ENCODE measurements at regions not wholly inside any gene's neighbourhood (a gene's known extent, or its start where the extent isn't known, plus 50 kb on each side); places are given as distances from the start of the nearest gene placed in this dataset.

- H3K4ac ChIP-seq (replicated peaks; ENCODE audit: insufficient read length, low read depth, low read length), result no peak overlapping the region
- WGBS, 2 experiments (ENCODE audit: extremely low coverage in 1 of 2, insufficient coverage in 1 of 2, insufficient read length in 1 of 2, insufficient replicate concordance in 2 of 2, low coverage in 1 of 2, low lambda C conversion rate in 2 of 2, missing lambda C conversion rate in 1 of 2), result 94% methylated on average over 1 of the region's 1 CpG; no CpG with 5 or more reads in 1 of the 2 experiments
- DNase-seq (ENCODE audit: low read depth in 1 of 2, low spot score in 2 of 2), result no peak
- no peaks in the 10 kb centered on the region for H3K23me2 ChIP-seq (ENCODE audit: low read depth, low read length)
- no peak overlapping the region for H2AFZ ChIP-seq (ENCODE audit: low read length)
- H3K14ac ChIP-seq (ENCODE audit: insufficient read length), result no peak overlapping the region
- no peak overlapping the region for H2BK12ac ChIP-seq (ENCODE audit: low read depth, low read length)
- no peak overlapping the region for H3K18ac ChIP-seq (ENCODE audit: extremely low read depth, low read length)
- no peaks in the 10 kb centered on the region for H3K9me3 ChIP-seq (ENCODE audit: insufficient read depth in 2 of 2, low read depth in 1 of 2, low read length in 1 of 2)
- no peak overlapping the region for H2BK5ac ChIP-seq (ENCODE audit: low read depth, low read length)
- H4K91ac ChIP-seq (replicated peaks; ENCODE audit: insufficient read length, low read length), result no peak overlapping the region
- FAIRE-seq, result no peak
- H3K23ac ChIP-seq (ENCODE audit: insufficient read length), result no peak overlapping the region
- H3K36me3 ChIP-seq (ENCODE audit: control insufficient read depth in 2 of 4, insufficient read depth in 4 of 4, low read length in 3 of 4), result no peaks in the 10 kb centered on the region
- no peak overlapping the region for H3K27ac ChIP-seq (ENCODE audit: low read depth, low read length)
- H3K79me1 ChIP-seq (ENCODE audit: low read depth, low read length), result no peaks in the 10 kb centered on the region
- H2BK15ac ChIP-seq (ENCODE audit: low read length), result no peak overlapping the region
- H2AK5ac ChIP-seq (ENCODE audit: low read depth, low read length), result no peak overlapping the region
- no peak for TF ChIP-seq RNF2 (IDR thresholded peaks at IDR 0.05; ENCODE audit: borderline replicate concordance, low read depth, low read length, missing control alignments, poor library complexity, severe bottlenecking)
- TF ChIP-seq SAP30 (IDR thresholded peaks at IDR 0.05; ENCODE audit: insufficient read depth, insufficient replicate concordance, low read length), result no peak
- no peak for TF ChIP-seq CTBP2 (IDR thresholded peaks at IDR 0.05; ENCODE audit: borderline replicate concordance, insufficient read depth, insufficient read length, low read length)
- no peak for TF ChIP-seq CHD2 (IDR thresholded peaks at IDR 0.05; ENCODE audit: low read length)
- no peaks in the 10 kb centered on the region for H3K79me2 ChIP-seq (ENCODE audit: control insufficient read depth in 1 of 2, insufficient read depth in 2 of 2, low read length in 2 of 2)
- H2BK120ac ChIP-seq (replicated peaks; ENCODE audit: low read depth, low read length), result no peak overlapping the region
- H3K4me2 ChIP-seq (ENCODE audit: insufficient read depth in 1 of 2, low read depth in 2 of 2, low read length in 2 of 2), result no peak overlapping the region
- CTCF ChIA-PET (ENCODE audit: partially characterized antibody), result interaction anchor here (0.6 kb wide), 1 partner anchor 101 kb away, joined by 3 read pairs; no protein-coding TSS in a partner anchor
- no peak overlapping the region for H3K9ac ChIP-seq (replicated peaks in 1 of 4; ENCODE audit: extremely low read depth in 1 of 4, low read depth in 3 of 4, low read length in 3 of 4)
- no peak overlapping the region for H3K4me3 ChIP-seq (ENCODE audit: extremely low read depth in 1 of 4, insufficient read depth in 2 of 4, low read depth in 3 of 4, low read length in 4 of 4)
- H4K20me1 ChIP-seq (replicated peaks in 1 of 2; ENCODE audit: control insufficient read depth in 1 of 2, insufficient read depth in 2 of 2, low read length in 2 of 2), result no peaks in the 10 kb centered on the region
- H3K27me3 ChIP-seq (replicated peaks in 1 of 4; ENCODE audit: control insufficient read depth in 3 of 4, extremely low read depth in 1 of 4, insufficient read depth in 3 of 4, low read length in 3 of 4), result no peaks in the 10 kb centered on the region
- H2BK20ac ChIP-seq (ENCODE audit: low read length), result no peak overlapping the region
- no peak overlapping the region for H4K5ac ChIP-seq (ENCODE audit: insufficient read length, low read depth, low read length)
- H3K4me1 ChIP-seq (replicated peaks in 1 of 4; ENCODE audit: control insufficient read depth in 3 of 4, insufficient read depth in 4 of 4, low read length in 3 of 4), result no peaks in the 10 kb centered on the region
- H4K8ac ChIP-seq (ENCODE audit: extremely low read depth, insufficient read depth, low read length), result no peak overlapping the region
- POLR2A ChIA-PET (ENCODE audit: partially characterized antibody), result no interaction called here
- no peak overlapping the region for H3K56ac ChIP-seq (replicated peaks; ENCODE audit: insufficient read length, low read depth, low read length)
These were observed 508.0 kb downstream of the BCL11A start for GRCh38 chr2:60045456-60045855.
